Activated B cell treated with CpG ODN at 0.5 μM for 24 hours (primary cell): ENCODE measurements at regions not wholly inside any gene's neighbourhood (a gene's known extent, or its start where the extent isn't known, plus 50 kb on each side); places are given as distances from the start of the nearest gene placed in this dataset.

Source experiments
- ATAC-seq: fragments of 200-7000 bp; cut with Tn5 transposase; one replicate; pipeline ENCODE4 v1.10.0; 2021; ENCODE audit warnings: low read depth, mild to moderate bottlenecking, moderate library complexity
- CTCF ChIA-PET: fragments of 350-600 bp; sonication (Branson Sonifier 250); formaldehyde crosslinking; loops from one replicate; lab custom pipeline; 2021; ENCODE audit warnings: antibody characterized with exemption; lab: Charles Lee
- POLR2A ChIA-PET: fragments of 350-600 bp; sonication (Branson Sonifier 250); formaldehyde crosslinking; loops from one replicate; lab custom pipeline; 2021; ENCODE audit warnings: antibody characterized with exemption; lab: Charles Lee
- DNase-seq: peaks from one replicate; pipeline ENCODE4 v3.0.0; 2022
- H3K27ac Mint-ChIP-seq: one replicate; pipeline ENCODE4 v1.8.0; 2020; ENCODE audit warnings: mixed read lengths
- H3K27me3 Mint-ChIP-seq: one replicate; pipeline ENCODE4 v1.8.0; 2021; ENCODE audit warnings: mixed read lengths
- H3K36me3 Mint-ChIP-seq: one replicate; pipeline ENCODE4 v1.8.0; 2021; ENCODE audit warnings: low read depth, mixed read lengths
- H3K4me1 Mint-ChIP-seq: one replicate; pipeline ENCODE4 v1.8.0; 2021; ENCODE audit warnings: mixed read lengths
- H3K4me3 Mint-ChIP-seq: one replicate; pipeline ENCODE4 v1.8.0; 2020; ENCODE audit warnings: mild to moderate bottlenecking, mixed read lengths
- H3K9me3 Mint-ChIP-seq: one replicate; pipeline ENCODE4 v1.8.0; 2020; ENCODE audit warnings: mixed read lengths
- intact Hi-C: fragments of 100-400 bp; cut with micrococcal nuclease; formaldehyde crosslinking; loops from one replicate; pipeline ENCODE4 v1.15.1; 2024
- TF ChIP-seq, protein P1 (sequence below): fragments of 200-600 bp; IDR thresholded peaks from one replicate; pipeline ENCODE4 v1.8.0; 2022; ENCODE audit warnings: antibody characterized with exemption, mild to moderate bottlenecking

GRCh38 chr22:48192920-48193319, 1430.5 kb downstream of the TBC1D22A start:
- TF ChIP-seq, protein P1, sequence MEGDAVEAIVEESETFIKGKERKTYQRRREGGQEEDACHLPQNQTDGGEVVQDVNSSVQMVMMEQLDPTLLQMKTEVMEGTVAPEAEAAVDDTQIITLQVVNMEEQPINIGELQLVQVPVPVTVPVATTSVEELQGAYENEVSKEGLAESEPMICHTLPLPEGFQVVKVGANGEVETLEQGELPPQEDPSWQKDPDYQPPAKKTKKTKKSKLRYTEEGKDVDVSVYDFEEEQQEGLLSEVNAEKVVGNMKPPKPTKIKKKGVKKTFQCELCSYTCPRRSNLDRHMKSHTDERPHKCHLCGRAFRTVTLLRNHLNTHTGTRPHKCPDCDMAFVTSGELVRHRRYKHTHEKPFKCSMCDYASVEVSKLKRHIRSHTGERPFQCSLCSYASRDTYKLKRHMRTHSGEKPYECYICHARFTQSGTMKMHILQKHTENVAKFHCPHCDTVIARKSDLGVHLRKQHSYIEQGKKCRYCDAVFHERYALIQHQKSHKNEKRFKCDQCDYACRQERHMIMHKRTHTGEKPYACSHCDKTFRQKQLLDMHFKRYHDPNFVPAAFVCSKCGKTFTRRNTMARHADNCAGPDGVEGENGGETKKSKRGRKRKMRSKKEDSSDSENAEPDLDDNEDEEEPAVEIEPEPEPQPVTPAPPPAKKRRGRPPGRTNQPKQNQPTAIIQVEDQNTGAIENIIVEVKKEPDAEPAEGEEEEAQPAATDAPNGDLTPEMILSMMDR: no peak
- Mint-ChIP-seq H3K27me3 (peaks cover 18% of the 10 kb centered on the region), H3K4me1 (no peaks in the 10 kb centered on the region), H3K9me3 (peaks cover 31% of the 10 kb centered on the region), H3K4me3 (no peak overlapping the region), H3K36me3 (peaks cover 5% of the 10 kb centered on the region), H3K27ac (no peak overlapping the region)
- POLR2A ChIA-PET: no interaction called here
- no peak for DNase-seq
- CTCF ChIA-PET: no interaction called here
- intact Hi-C loops: no loop called here
- no peak for ATAC-seq

- ChIA-PET POLR2A (no interaction called here), CTCF (no interaction called here)
- H3K9me3 Mint-ChIP-seq: peaks cover 31% of the 10 kb centered on the region
- intact Hi-C loops: no loop called here
- peaks cover 5% of the 10 kb centered on the region for H3K36me3 Mint-ChIP-seq
- no peak overlapping the region for H3K27ac Mint-ChIP-seq
- H3K4me3 Mint-ChIP-seq: no peak overlapping the region
- TF ChIP-seq, protein P1: no peak
- ATAC-seq (no peak), DNase-seq (no peak)
- H3K27me3 Mint-ChIP-seq: peaks cover 14% of the 10 kb centered on the region
- H3K4me1 Mint-ChIP-seq: no peaks in the 10 kb centered on the region
Observed at GRCh38 chr22:48192071-48192470, 1429.6 kb downstream of the TBC1D22A start.

DNA sequence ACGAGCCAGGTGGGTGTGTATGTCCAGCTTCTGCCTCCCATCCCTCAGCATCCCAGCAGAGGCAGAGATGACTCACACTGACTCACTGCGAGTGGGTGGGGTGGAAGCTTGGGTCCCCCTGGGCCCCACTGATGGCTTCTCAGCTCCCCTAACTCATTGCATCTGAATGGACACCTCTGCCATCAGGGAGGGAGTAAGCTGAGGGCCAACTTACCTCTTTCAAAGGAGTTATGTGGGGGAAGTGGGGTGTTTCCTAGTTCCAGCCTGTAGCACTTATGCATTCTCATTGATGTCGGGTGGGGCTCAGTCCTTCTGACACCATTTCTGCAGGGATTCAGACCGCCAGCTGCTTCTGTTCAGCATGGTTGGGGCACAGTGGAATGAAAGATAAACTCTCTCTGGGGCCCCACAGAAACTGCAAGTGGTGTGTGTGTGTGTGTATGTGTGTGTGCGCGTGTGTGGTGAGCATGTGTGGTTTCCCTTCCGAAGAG, 1425.8 kb downstream of the TBC1D22A start:
- H3K4me3 Mint-ChIP-seq: no peak overlapping the region
- CTCF ChIA-PET: no interaction called here
- no peak for ATAC-seq

GRCh38 chr22:48187356-48187755, 1424.9 kb downstream of the TBC1D22A start:
- no peak overlapping the region for H3K27ac Mint-ChIP-seq
- DNase-seq (no peak), ATAC-seq (no peak)
- peaks cover 5% of the 10 kb centered on the region for H3K36me3 Mint-ChIP-seq
- H3K27me3 Mint-ChIP-seq: peaks cover 4% of the 10 kb centered on the region
- H3K4me1 Mint-ChIP-seq: no peaks in the 10 kb centered on the region
- TF ChIP-seq, protein P1: no peak
- ChIA-PET POLR2A (no interaction called here), CTCF (no interaction called here)
- H3K4me3 Mint-ChIP-seq: no peak overlapping the region
- H3K9me3 Mint-ChIP-seq: peaks cover 23% of the 10 kb centered on the region
- intact Hi-C loops: no loop called here

More for the DNA sequence above, 1425.8 kb downstream of the TBC1D22A start:
- H3K4me1 Mint-ChIP-seq: no peaks in the 10 kb centered on the region
- no peak for DNase-seq
- POLR2A ChIA-PET: no interaction called here
- H3K27me3 Mint-ChIP-seq: peaks cover 4% of the 10 kb centered on the region
- intact Hi-C loops: no loop called here
- no peak overlapping the region for H3K27ac Mint-ChIP-seq
- TF ChIP-seq, protein P1: no peak
- peaks cover 28% of the 10 kb centered on the region for H3K9me3 Mint-ChIP-seq
- peaks cover 5% of the 10 kb centered on the region for H3K36me3 Mint-ChIP-seq

DNA sequence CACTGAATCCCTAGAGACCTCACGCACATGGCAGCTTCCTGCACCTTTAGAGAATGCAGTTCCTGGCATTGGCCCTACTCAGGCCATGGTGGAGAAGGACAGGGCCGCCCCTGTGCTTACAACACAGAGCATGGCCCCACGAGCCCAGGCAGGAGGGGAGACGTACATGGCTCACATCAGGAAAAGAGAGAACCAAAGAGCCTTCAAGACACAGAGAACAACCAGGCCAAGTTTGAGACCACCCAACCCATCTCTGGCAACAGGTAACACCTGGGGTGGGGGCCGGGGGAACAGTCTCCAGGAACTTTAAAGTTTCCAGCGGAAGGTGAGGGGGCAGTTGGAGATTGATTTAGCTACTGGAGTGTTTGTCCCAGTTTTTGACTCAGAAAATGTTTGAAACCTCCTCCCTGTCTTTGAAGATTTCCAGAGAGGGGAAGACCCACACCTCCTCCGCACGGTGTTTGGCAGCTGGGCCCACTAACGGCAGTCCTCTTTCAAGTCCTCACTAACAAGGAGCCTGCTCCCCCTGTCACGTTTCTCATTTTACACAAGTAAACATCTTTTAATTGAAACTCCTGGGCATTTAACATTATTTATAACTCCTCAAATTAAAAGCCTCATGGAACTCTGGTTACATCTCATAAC, 1423.8 kb downstream of the TBC1D22A start:
- H3K4me3 Mint-ChIP-seq: no peak overlapping the region
- POLR2A ChIA-PET: interaction anchor here (0.6 kb wide), 1 partner anchor 137 kb away, joined by 5 read pairs; no protein-coding TSS in a partner anchor
- CTCF ChIA-PET: no interaction called here
- H3K9me3 Mint-ChIP-seq: peaks cover 12% of the 10 kb centered on the region
- no peaks in the 10 kb centered on the region for H3K4me1 Mint-ChIP-seq
- no peak overlapping the region for H3K27ac Mint-ChIP-seq
- DNase-seq (no peak), ATAC-seq (no peak)
- TF ChIP-seq, protein P1: no peak
- H3K36me3 Mint-ChIP-seq: peaks cover 3% of the 10 kb centered on the region
- H3K27me3 Mint-ChIP-seq: peaks cover 4% of the 10 kb centered on the region
- intact Hi-C loops: no loop called here
